ENCODE measurements at regions not wholly inside any gene's neighbourhood (a gene's known extent, or its start where the extent isn't known, plus 50 kb on each side); places are given as distances from the start of the nearest gene placed in this dataset.

DNA sequence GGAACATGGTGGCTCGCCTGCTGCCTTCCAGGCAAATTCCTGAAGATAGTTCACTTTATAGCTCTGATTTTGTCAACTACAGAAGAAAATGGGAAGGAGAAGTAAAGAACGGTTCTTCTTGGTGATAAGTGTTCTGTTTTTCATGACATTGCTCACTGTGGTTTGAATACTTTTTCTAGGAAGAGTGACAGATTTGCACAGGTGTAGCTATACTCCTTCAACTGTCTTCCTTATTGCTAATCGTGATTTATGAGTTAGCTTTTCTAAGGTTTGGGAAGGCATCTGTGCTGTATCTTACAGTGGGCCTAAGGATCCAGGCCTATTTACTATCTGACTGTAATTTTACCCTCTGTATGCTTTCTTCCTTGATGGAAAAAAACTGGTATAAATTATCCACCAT lies 405.6 kb downstream of the NDFIP2 start:
- no peak overlapping the region for H3K4me2 ChIP-seq (ENCODE audit: low read depth, low read length)
- in situ Hi-C loops (cut with MboI; ENCODE audit: low sequenced_read_pairs): no loop called here

More for the DNA sequence above, 405.6 kb downstream of the NDFIP2 start:
- Histone ChIP-seq H3K4me3 (ENCODE audit: insufficient read depth, low read depth, low read length) (no peak overlapping the region), H3K27ac (ENCODE audit: insufficient read depth, low read length) (no peak overlapping the region), H2BK120ac (ENCODE audit: low read depth, low read length) (no peak overlapping the region), H2BK5ac (ENCODE audit: low read depth, low read length, poor library complexity, severe bottlenecking) (no peak overlapping the region), H3K14ac (replicated peaks; ENCODE audit: low read depth, low read length) (no peak overlapping the region), H2BK20ac (ENCODE audit: low read depth, low read length) (no peak overlapping the region), H3K23ac (ENCODE audit: low read depth, low read length) (no peak overlapping the region), H2AK9ac (replicated peaks; ENCODE audit: low read depth, low read length, poor library complexity) (no peak overlapping the region), H3K56ac (ENCODE audit: extremely low read depth, insufficient read depth, low read length) (no peak overlapping the region), H3K4me1 (ENCODE audit: control insufficient read depth, insufficient read depth, low read length) (no peaks in the 10 kb centered on the region), H2AFZ (replicated peaks; ENCODE audit: low read length, poor library complexity) (no peak overlapping the region), H2BK15ac (ENCODE audit: low read depth, low read length) (no peak overlapping the region), H3K79me1 (ENCODE audit: low read depth in 1 of 2, low read length in 2 of 2) (no peaks in the 10 kb centered on the region), H3K9me1 (ENCODE audit: insufficient read depth, low read length) (no peaks in the 10 kb centered on the region), H4K8ac (ENCODE audit: low read depth in 2 of 2, low read length in 2 of 2) (no peak overlapping the region), H4K91ac (ENCODE audit: insufficient read depth, low read depth, low read length) (no peak overlapping the region), H3K27me3 (ENCODE audit: control insufficient read depth, insufficient read depth, low read length) (no peaks in the 10 kb centered on the region), H3K36me3 (ENCODE audit: control insufficient read depth, insufficient read depth, low read length) (no peaks in the 10 kb centered on the region), H2AK5ac (ENCODE audit: low read depth, low read length) (no peak overlapping the region), H3K9me3 (ENCODE audit: control insufficient read depth, insufficient read depth, low read length) (no peaks in the 10 kb centered on the region), H3K4ac (ENCODE audit: low read depth, low read length) (no peak overlapping the region), H4K5ac (ENCODE audit: low read depth, low read length) (no peak overlapping the region), H3K9ac (ENCODE audit: low read depth, low read length) (no peak overlapping the region), H3K18ac (ENCODE audit: low read depth, low read length) (no peak overlapping the region), H4K20me1 (ENCODE audit: insufficient read depth, low read length) (no peaks in the 10 kb centered on the region)
- ChIA-PET CTCF (no interaction called here), POLR2A (ENCODE audit: unreplicated experiment) (no interaction called here)
- dilution Hi-C loops (cut with HindIII; ENCODE audit: low sequenced_read_pairs, unreplicated experiment) (no loop called here), intact Hi-C loops (cut with micrococcal nuclease) (no loop called here)
- TF ChIP-seq RAD21 (IDR thresholded peaks at IDR 0.05; ENCODE audit: low read length) (no peak), NFE2L2 (IDR thresholded peaks at IDR 0.05; ENCODE audit: low read depth, low read length) (no peak), RFX5 (IDR thresholded peaks at IDR 0.05; ENCODE audit: low read depth, low read length) (no peak), CHD1 (IDR thresholded peaks at IDR 0.05; ENCODE audit: low read depth, low read length) (no peak), MXI1 (IDR thresholded peaks at IDR 0.05; ENCODE audit: borderline replicate concordance, low read depth, low read length) (no peak)
- TF ChIP-seq, protein P1, sequence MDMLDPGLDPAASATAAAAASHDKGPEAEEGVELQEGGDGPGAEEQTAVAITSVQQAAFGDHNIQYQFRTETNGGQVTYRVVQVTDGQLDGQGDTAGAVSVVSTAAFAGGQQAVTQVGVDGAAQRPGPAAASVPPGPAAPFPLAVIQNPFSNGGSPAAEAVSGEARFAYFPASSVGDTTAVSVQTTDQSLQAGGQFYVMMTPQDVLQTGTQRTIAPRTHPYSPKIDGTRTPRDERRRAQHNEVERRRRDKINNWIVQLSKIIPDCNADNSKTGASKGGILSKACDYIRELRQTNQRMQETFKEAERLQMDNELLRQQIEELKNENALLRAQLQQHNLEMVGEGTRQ (IDR thresholded peaks at IDR 0.05; ENCODE audit: low read depth, low read length): no peak
- no peak for ATAC-seq (ENCODE audit: low read depth)
- WGBS, 2 experiments (ENCODE audit: extremely low coverage in 2 of 2, insufficient read length in 1 of 2): no CpG with 5 or more reads among the region's 3 CpGs
- DNase-seq: no peak
- BruUV-seq (replicated peaks): no TSS peak

Measured in IMR-90 (cell line).